ENCODE measurements at regions not wholly inside any gene's neighbourhood (a gene's known extent, or its start where the extent isn't known, plus 50 kb on each side); places are given as distances from the start of the nearest gene placed in this dataset.

DNA sequence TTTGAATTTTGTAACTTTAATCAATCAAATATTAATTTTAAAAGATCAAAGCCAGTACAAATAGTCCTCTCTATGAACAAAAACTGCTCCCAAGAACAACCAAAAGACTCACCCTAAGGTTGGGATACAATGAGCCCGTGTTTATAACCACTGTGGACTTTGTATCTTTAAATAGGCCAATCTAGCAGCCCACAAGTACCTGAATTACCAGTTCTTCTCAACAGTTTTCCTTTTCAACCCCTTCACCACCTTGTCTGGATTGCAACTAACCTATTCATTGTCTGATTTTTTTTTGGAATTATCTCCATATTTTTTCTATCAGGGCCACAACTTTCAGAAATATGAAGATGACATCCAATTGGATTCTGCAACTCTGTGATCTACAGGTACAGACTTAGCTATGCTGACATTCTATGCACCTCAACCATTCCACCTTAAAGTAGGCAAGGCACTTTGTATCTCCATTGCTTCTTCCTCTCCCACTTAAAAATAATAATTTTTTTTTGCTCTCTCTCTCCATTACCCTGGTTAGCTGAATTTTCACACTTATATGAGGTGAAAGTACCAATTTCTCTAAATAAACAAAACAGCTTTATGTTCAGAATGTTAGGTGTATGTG is 81.9 kb upstream of the MAPRE2 start:
- no peaks in the 10 kb centered on the region for H3K27me3 ChIP-seq
- no peak for DNase-seq (ENCODE audit: low spot score in 2 of 2)
- no peak overlapping the region for H3K4me3 ChIP-seq
- H3K36me3 ChIP-seq, result no peaks in the 10 kb centered on the region
- peaks cover 0 to 3% (median 0%) of the 10 kb centered on the region in 4 donors for H3K4me1 ChIP-seq
- TF ChIP-seq POLR2A (IDR thresholded peaks at IDR 0.05), result no peak
- TF ChIP-seq, protein P1, sequence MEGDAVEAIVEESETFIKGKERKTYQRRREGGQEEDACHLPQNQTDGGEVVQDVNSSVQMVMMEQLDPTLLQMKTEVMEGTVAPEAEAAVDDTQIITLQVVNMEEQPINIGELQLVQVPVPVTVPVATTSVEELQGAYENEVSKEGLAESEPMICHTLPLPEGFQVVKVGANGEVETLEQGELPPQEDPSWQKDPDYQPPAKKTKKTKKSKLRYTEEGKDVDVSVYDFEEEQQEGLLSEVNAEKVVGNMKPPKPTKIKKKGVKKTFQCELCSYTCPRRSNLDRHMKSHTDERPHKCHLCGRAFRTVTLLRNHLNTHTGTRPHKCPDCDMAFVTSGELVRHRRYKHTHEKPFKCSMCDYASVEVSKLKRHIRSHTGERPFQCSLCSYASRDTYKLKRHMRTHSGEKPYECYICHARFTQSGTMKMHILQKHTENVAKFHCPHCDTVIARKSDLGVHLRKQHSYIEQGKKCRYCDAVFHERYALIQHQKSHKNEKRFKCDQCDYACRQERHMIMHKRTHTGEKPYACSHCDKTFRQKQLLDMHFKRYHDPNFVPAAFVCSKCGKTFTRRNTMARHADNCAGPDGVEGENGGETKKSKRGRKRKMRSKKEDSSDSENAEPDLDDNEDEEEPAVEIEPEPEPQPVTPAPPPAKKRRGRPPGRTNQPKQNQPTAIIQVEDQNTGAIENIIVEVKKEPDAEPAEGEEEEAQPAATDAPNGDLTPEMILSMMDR (IDR thresholded peaks at IDR 0.05), result no peak
- TF ChIP-seq EP300 (IDR thresholded peaks at IDR 0.05), result no peak
- H3K9me3 ChIP-seq, result no peaks in the 10 kb centered on the region
- 81 to 83% methylated on average over 1 of the region's 1 CpG for WGBS, 2 donors
- no peak overlapping the region for H3K27ac ChIP-seq

GRCh38 chr18:34959989-34960388 is 81.2 kb upstream of the MAPRE2 start:
- Histone ChIP-seq H3K9me3 (no peaks in the 10 kb centered on the region), H3K4me3 (no peak overlapping the region), H3K36me3 (no peaks in the 10 kb centered on the region), H3K4me1 (peaks cover 0 to 3% (median 0%) of the 10 kb centered on the region in 4 donors), H3K27ac (no peak overlapping the region), H3K27me3 (no peaks in the 10 kb centered on the region)
- 85 to 91% methylated on average over 4 of the region's 4 CpGs for WGBS, 2 donors
- no peak for DNase-seq (ENCODE audit: low spot score in 2 of 2)
- no peak for TF ChIP-seq EP300 (IDR thresholded peaks at IDR 0.05)
- no peak for TF ChIP-seq POLR2A (IDR thresholded peaks at IDR 0.05)
- TF ChIP-seq, protein P1 (IDR thresholded peaks at IDR 0.05), result no peak

DNA sequence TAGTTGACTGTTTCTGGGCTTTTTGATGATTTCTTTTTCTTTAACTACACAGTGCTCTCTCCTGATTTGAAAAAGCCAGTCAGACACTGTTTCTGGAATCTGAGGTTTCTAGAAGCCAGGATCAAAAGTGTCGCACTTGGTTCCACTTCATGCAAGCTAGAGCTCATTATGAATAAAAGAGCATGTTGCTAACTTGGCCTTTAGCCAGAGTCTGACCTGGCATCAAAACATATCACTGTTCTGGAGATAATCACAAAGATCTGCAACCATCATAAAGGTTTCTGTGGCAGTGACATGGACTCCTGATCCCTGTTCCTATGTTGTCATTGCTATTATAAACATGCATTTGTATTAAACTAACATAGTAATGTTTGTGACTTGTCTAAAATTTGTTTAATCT is 76.1 kb upstream of the MAPRE2 start:
- no peak for DNase-seq (ENCODE audit: low spot score in 2 of 2)
- Histone ChIP-seq H3K4me1 (no peaks in the 10 kb centered on the region), H3K27ac (no peak overlapping the region), H3K36me3 (no peaks in the 10 kb centered on the region), H3K9me3 (no peaks in the 10 kb centered on the region), H3K4me3 (no peak overlapping the region), H3K27me3 (no peaks in the 10 kb centered on the region)
- 68 to 69% methylated on average over 1 of the region's 1 CpG for WGBS, 2 donors
- TF ChIP-seq, protein P1 (IDR thresholded peaks at IDR 0.05), result no peak
- no peak for TF ChIP-seq POLR2A (IDR thresholded peaks at IDR 0.05)
- TF ChIP-seq EP300 (IDR thresholded peaks at IDR 0.05), result no peak

GRCh38 chr18:34965566-34965965 is 75.6 kb upstream of the MAPRE2 start:
- no peaks in the 10 kb centered on the region for H3K27me3 ChIP-seq
- H3K36me3 ChIP-seq, result no peaks in the 10 kb centered on the region
- no peak overlapping the region for H3K4me3 ChIP-seq
- WGBS, 2 donors, result 31 to 54% methylated on average over 1 of the region's 1 CpG
- H3K27ac ChIP-seq, result no peak overlapping the region
- no peaks in the 10 kb centered on the region for H3K4me1 ChIP-seq
- DNase-seq (ENCODE audit: low spot score in 2 of 2), result no peak
- TF ChIP-seq, protein P1 (IDR thresholded peaks at IDR 0.05), result no peak
- TF ChIP-seq POLR2A (IDR thresholded peaks at IDR 0.05), result no peak
- TF ChIP-seq EP300 (IDR thresholded peaks at IDR 0.05), result no peak
- no peaks in the 10 kb centered on the region for H3K9me3 ChIP-seq

GRCh38 chr18:34970106-34970505 is 71.1 kb upstream of the MAPRE2 start:
- WGBS, 2 donors, result 68 to 76% methylated on average over 3 of the region's 3 CpGs
- no peaks in the 10 kb centered on the region for H3K36me3 ChIP-seq
- H3K9me3 ChIP-seq, result no peaks in the 10 kb centered on the region
- no peaks in the 10 kb centered on the region for H3K4me1 ChIP-seq
- H3K27me3 ChIP-seq, result no peaks in the 10 kb centered on the region
- TF ChIP-seq, protein P1 (IDR thresholded peaks at IDR 0.05), result no peak
- no peak for TF ChIP-seq POLR2A (IDR thresholded peaks at IDR 0.05)
- TF ChIP-seq EP300 (IDR thresholded peaks at IDR 0.05), result no peak
- no peak overlapping the region for H3K27ac ChIP-seq
- DNase-seq (ENCODE audit: low spot score in 2 of 2), result no peak
- no peak overlapping the region for H3K4me3 ChIP-seq
